ENCODE measurements at regions not wholly inside any gene's neighbourhood (a gene's known extent, or its start where the extent isn't known, plus 50 kb on each side); places are given as distances from the start of the nearest gene placed in this dataset.
"Not testable (repeated sequence)": the region's sequence is repeated elsewhere in the genome, so short reads cannot be mapped to it uniquely, and the experiment has no call there.

DNA sequence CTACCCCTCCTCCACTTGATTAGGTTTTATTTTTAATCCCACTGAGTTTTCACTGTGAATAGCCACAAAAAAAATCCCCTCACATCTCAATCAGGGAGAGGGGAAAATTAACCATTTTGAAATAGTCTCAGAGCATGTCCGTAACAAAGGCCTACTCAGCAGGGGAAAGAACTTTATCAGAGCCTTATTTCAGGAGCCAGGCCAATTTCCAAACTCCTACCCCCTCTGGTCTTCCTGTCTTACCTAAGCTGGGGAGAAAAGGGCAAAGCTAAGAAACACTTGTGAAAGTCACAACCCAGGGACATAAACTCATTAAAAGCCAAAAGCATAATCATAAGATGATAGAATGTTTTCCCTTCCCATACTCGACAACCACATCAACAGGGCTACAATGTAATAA, 260.3 kb upstream of the DIO3 start:
- WGBS, 2 donors, result 63 to 65% methylated on average over 2 of the region's 2 CpGs
- TF ChIP-seq, protein P1, sequence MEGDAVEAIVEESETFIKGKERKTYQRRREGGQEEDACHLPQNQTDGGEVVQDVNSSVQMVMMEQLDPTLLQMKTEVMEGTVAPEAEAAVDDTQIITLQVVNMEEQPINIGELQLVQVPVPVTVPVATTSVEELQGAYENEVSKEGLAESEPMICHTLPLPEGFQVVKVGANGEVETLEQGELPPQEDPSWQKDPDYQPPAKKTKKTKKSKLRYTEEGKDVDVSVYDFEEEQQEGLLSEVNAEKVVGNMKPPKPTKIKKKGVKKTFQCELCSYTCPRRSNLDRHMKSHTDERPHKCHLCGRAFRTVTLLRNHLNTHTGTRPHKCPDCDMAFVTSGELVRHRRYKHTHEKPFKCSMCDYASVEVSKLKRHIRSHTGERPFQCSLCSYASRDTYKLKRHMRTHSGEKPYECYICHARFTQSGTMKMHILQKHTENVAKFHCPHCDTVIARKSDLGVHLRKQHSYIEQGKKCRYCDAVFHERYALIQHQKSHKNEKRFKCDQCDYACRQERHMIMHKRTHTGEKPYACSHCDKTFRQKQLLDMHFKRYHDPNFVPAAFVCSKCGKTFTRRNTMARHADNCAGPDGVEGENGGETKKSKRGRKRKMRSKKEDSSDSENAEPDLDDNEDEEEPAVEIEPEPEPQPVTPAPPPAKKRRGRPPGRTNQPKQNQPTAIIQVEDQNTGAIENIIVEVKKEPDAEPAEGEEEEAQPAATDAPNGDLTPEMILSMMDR (IDR thresholded peaks at IDR 0.05), result no peak
- no peak for TF ChIP-seq POLR2A (IDR thresholded peaks at IDR 0.05)
- DNase-seq (ENCODE audit: low spot score in 2 of 2), result no peak
- no peak overlapping the region for H3K4me3 ChIP-seq (ENCODE audit: low read depth, poor library complexity, severe bottlenecking)
- intact Hi-C loops (cut with DNase I; ENCODE audit: low total_unique reads), result no loop called here

DNA sequence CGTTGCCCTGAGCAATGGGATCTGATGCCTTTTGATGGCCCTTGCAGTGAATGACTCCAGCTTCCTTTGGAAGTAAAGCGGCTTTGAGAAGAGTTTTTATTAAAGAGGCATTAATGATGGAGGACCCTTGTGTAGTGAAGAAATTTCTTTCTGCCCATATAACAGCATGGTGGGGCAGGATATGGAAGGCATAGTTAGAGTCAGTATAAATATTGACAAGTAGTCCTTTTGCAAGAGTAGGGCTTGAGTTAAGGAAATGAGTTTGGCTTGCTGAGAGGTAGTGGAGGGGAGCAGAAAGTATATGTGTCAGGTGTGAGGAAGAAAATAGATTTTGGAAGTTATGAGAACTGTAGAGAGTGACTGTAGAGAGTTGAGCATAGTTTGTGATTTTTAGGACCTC, 254.1 kb upstream of the DIO3 start:
- intact Hi-C loops (cut with DNase I; ENCODE audit: low total_unique reads); DNase-seq (ENCODE audit: low spot score in 2 of 2); H3K4me3 ChIP-seq (ENCODE audit: low read depth, poor library complexity, severe bottlenecking): not testable (repeated sequence)
- WGBS, 2 donors, result 86 to 89% methylated on average over 2 of the region's 2 CpGs

DNA sequence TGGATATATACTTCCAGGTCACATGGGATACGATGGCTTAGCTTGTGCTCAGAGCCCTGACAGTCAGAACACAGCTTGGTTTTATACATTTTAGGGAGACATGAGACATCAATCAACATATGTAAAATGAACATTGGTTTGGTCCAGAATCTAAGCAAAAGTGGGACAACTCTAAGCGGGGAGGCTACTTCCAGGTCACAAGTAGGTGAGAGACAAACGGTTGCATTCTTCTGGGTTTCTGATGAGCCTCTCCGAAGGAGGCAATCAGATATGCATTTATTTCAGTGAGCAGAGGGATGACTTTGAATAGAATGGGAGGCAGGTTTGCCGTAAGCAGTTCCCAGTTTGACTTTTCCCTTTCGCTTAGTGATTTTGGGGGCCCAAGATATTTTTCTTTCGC, 250.1 kb upstream of the DIO3 start:
- H3K4me3 ChIP-seq (ENCODE audit: low read depth, poor library complexity, severe bottlenecking); intact Hi-C loops (cut with DNase I; ENCODE audit: low total_unique reads): not testable (repeated sequence)
- 70 to 80% methylated on average over 7 of the region's 7 CpGs for WGBS, 2 donors

DNA sequence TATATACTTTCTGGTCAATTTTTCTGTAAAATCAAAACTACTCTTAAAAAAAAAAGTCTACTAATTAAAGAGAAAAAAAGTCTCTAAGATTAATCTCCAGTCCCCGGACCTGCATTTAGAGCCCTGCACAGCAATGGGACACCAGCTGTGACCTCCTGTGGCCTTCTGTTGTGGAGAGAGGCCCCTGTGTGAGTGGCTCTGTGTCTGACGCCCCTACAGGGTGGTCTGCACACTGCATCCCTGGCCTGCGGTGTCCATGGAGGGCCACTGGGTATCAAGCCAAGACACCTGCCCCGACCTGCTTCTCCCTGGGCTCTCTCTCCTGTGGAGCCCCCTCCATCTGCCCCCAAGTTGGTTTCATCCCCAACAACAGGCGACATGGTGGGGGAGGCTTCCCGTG, 248.0 kb upstream of the DIO3 start:
- intact Hi-C loops (cut with DNase I; ENCODE audit: low total_unique reads), result no loop called here
- 66 to 76% methylated on average over 6 of the region's 6 CpGs for WGBS, 2 donors
- TF ChIP-seq, protein P1 (IDR thresholded peaks at IDR 0.05), result no peak
- TF ChIP-seq POLR2A (IDR thresholded peaks at IDR 0.05), result no peak
- H3K4me3 ChIP-seq (ENCODE audit: low read depth, poor library complexity, severe bottlenecking), result no peak overlapping the region
- no peak for DNase-seq (ENCODE audit: low spot score in 2 of 2)

More for the DNA sequence above, 250.1 kb upstream of the DIO3 start:
- not testable (repeated sequence) for DNase-seq (ENCODE audit: low spot score in 2 of 2)

DNA sequence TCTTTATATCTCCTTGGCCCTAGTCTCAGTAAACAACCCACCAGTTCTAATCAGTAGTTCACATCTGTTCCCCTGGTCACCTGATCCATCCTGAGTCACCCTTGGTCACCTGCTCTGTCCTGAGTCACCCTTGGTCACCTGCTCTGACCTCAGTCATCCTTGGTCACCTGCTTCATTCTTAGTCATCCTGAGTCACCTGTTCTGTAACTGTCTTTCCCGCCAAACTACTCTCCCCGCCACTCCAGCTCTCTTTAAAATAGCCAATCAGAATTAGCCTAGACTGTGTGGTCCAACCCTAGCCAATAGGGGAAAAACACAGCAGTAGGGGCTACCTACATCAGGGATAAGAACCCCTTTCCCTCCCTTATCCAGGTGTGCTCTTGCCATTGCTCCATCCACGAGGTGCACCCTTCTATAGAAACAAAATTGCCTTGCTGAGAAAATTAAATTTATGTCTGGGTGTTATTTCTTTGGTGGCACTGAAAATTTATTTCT, 245.4 kb upstream of the DIO3 start:
- intact Hi-C loops (cut with DNase I; ENCODE audit: low total_unique reads), result no loop called here
- no peak for DNase-seq (ENCODE audit: low spot score in 2 of 2)
- TF ChIP-seq, protein P1 (IDR thresholded peaks at IDR 0.05), result no peak
- TF ChIP-seq POLR2A (IDR thresholded peaks at IDR 0.05), result no peak
- WGBS, 2 donors, result 87 to 96% methylated on average over 3 of the region's 3 CpGs
- H3K4me3 ChIP-seq (ENCODE audit: low read depth, poor library complexity, severe bottlenecking), result no peak overlapping the region

DNA sequence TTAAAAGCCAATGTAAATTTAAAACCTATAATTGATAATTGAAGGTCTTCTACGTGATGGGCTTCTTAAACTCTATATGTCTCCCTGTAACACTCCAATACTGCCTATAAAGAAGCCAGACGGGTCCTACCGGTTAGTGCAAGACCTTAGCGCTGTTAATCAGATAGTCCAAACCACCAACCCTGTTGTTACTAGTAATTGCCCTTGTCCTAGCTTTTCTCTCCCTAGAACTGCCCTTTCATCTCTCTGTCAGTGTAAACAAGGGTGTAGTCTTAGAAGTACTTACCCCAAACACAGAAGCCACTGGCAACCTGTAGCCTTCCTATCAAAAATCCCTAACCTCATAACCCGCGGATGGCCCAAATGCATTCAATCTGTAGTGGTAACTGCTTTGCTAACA, 243.0 kb upstream of the DIO3 start:
- 54 to 66% methylated on average over 6 of the region's 6 CpGs for WGBS, 2 donors
- DNase-seq (ENCODE audit: low spot score in 2 of 2), result no peak
- intact Hi-C loops (cut with DNase I; ENCODE audit: low total_unique reads), result no loop called here
- TF ChIP-seq, protein P1 (IDR thresholded peaks at IDR 0.05), result no peak
- TF ChIP-seq POLR2A (IDR thresholded peaks at IDR 0.05), result no peak
- no peak overlapping the region for H3K4me3 ChIP-seq (ENCODE audit: low read depth, poor library complexity, severe bottlenecking)

DNA sequence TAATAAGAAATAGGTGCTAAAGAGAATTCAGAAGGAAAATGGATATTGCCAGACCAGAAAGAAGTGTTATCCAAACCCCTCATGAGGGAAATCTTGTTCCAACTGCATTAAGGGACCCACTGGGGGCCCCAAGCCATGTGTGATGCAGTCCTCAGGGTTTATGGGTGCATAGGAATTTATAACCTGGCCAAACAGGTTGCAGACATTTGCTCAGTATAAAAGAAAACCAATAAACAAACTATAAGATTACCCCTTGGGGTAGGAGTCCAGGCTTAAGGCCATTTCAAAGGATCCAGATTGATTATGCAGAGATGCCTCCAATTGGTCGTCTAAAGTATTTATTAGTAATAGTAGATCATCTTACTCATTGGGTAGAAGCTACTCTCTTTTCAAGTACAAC, 240.9 kb upstream of the DIO3 start:
- intact Hi-C loops (cut with DNase I; ENCODE audit: low total_unique reads), result no loop called here
- TF ChIP-seq POLR2A (IDR thresholded peaks at IDR 0.05), result no peak
- TF ChIP-seq, protein P1 (IDR thresholded peaks at IDR 0.05), result no peak
- no peak for DNase-seq (ENCODE audit: low spot score in 2 of 2)
- WGBS, 2 donors, result 43 to 48% methylated on average over 1 of the region's 1 CpG
- H3K4me3 ChIP-seq (ENCODE audit: low read depth, poor library complexity, severe bottlenecking), result no peak overlapping the region
